ENCODE measurements at regions not wholly inside any gene's neighbourhood (a gene's known extent, or its start where the extent isn't known, plus 50 kb on each side); places are given as distances from the start of the nearest gene placed in this dataset.
"Not testable (repeated sequence)": the region's sequence is repeated elsewhere in the genome, so short reads cannot be mapped to it uniquely, and the experiment has no call there.

DNA sequence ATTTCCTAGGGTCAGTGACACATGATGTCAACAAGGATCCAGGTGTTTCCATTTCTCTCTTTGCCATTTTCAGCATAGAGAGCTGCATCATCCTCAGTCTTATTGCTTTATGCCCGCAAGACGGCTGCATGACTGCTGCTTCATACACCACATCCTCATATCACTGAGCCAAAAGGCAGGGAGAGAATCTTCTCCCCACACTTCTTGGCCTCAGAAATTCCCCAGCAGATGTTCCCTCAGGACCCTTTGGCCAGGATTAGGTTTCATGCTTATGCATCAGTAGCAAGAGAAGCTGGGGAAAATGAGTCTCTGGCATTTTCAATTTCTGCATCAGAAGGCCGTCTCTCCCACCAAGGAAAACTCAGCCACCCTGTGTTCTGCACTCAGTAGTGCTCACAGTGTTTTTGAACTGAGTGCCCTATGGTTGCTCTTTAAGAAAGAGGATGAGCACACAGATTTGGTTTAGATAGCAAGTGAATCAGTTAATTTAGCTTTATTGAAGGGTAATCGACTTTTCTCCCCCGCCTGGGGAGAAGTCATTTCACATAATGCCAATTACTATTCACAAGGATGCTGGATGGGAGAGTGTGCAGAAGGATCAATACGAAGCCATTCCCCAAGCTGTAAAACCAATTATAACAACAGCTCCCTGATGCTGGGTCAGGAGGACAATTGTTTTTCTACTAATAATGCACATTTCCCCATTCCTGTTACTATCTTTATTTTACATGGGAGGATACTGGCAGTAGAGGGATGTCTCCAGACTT is 360.2 kb downstream of the HHIPL2 start:
- H3F3A ChIP-seq (ENCODE audit: insufficient read depth, low read depth) = no peaks in the 10 kb centered on the region
- no peaks in the 10 kb centered on the region for H3K79me2 ChIP-seq (ENCODE audit: low read depth)
- H3K4me2 ChIP-seq = no peak overlapping the region
- no TSS peak for BruUV-seq (replicated peaks)
- no peaks in the 10 kb centered on the region for H3K4me1 ChIP-seq (replicated peaks; ENCODE audit: insufficient read depth)
- no peak overlapping the region for H3K27ac ChIP-seq
- no peak overlapping the region for H3K4me3 ChIP-seq
- CTCF ChIA-PET = no interaction called here
- H3K36me3 ChIP-seq (ENCODE audit: low read depth) = no peaks in the 10 kb centered on the region
- H4K20me1 ChIP-seq (ENCODE audit: insufficient read depth) = no peaks in the 10 kb centered on the region
- TF ChIP-seq, protein P1, sequence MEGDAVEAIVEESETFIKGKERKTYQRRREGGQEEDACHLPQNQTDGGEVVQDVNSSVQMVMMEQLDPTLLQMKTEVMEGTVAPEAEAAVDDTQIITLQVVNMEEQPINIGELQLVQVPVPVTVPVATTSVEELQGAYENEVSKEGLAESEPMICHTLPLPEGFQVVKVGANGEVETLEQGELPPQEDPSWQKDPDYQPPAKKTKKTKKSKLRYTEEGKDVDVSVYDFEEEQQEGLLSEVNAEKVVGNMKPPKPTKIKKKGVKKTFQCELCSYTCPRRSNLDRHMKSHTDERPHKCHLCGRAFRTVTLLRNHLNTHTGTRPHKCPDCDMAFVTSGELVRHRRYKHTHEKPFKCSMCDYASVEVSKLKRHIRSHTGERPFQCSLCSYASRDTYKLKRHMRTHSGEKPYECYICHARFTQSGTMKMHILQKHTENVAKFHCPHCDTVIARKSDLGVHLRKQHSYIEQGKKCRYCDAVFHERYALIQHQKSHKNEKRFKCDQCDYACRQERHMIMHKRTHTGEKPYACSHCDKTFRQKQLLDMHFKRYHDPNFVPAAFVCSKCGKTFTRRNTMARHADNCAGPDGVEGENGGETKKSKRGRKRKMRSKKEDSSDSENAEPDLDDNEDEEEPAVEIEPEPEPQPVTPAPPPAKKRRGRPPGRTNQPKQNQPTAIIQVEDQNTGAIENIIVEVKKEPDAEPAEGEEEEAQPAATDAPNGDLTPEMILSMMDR (conservative IDR thresholded peaks at IDR 0.05) = no peak
- no peak for TF ChIP-seq EZH2 (IDR thresholded peaks at IDR 0.05; ENCODE audit: low read depth)
- intact Hi-C loops (cut with micrococcal nuclease; ENCODE audit: unreplicated experiment) = no loop called here
- POLR2A ChIA-PET (ENCODE audit: unreplicated experiment) = no interaction called here
- H2AFZ ChIP-seq = no peak overlapping the region
- no peaks in the 10 kb centered on the region for H3K9me2 ChIP-seq (ENCODE audit: insufficient read depth)
- no peaks in the 10 kb centered on the region for H3K27me3 ChIP-seq (ENCODE audit: insufficient read depth, low read depth)
- H3K9me3 ChIP-seq (ENCODE audit: insufficient read depth, low read depth) = no peaks in the 10 kb centered on the region
- DNase-seq = no peak

- no peak for DNase-seq
- BruUV-seq (replicated peaks) = no TSS peak
- Histone ChIP-seq H3K27me3 (ENCODE audit: insufficient read depth, low read depth) (no peaks in the 10 kb centered on the region), H3K4me2 (no peak overlapping the region), H3F3A (ENCODE audit: insufficient read depth, low read depth) (no peaks in the 10 kb centered on the region), H3K79me2 (ENCODE audit: low read depth) (no peaks in the 10 kb centered on the region), H3K27ac (no peak overlapping the region), H2AFZ (no peak overlapping the region), H4K20me1 (ENCODE audit: insufficient read depth) (no peaks in the 10 kb centered on the region), H3K9me3 (ENCODE audit: insufficient read depth, low read depth) (no peaks in the 10 kb centered on the region), H3K9me2 (ENCODE audit: insufficient read depth) (no peaks in the 10 kb centered on the region), H3K4me3 (no peak overlapping the region), H3K36me3 (ENCODE audit: low read depth) (no peaks in the 10 kb centered on the region), H3K4me1 (replicated peaks; ENCODE audit: insufficient read depth) (no peaks in the 10 kb centered on the region)
- ChIA-PET CTCF (no interaction called here), POLR2A (ENCODE audit: unreplicated experiment) (no interaction called here)
- intact Hi-C loops (cut with micrococcal nuclease; ENCODE audit: unreplicated experiment) = no loop called here
- TF ChIP-seq, protein P1 (conservative IDR thresholded peaks at IDR 0.05) = no peak
- TF ChIP-seq EZH2 (IDR thresholded peaks at IDR 0.05; ENCODE audit: low read depth) = no peak
These were observed 365.3 kb downstream of the HHIPL2 start for GRCh38 chr1:222182641-222183040.

DNA sequence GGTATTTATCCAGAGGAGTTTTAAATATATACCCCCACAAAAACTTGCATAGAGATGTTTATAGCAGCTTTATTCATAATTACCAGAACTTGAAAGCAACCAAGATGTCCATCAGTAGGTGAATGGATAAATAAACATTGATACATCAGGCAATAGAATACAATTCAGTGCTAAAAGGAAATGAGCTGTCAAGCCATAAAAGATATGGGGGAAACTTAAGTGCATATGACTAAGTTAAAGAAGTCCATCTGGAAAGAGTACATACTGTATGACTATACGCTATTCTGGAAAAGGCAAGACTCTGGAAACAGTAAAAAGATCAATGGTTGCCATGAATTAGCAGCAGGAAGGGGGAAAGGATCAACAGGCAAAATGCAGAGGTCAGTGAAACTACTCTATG is 366.7 kb downstream of the HHIPL2 start:
- Histone ChIP-seq H3K4me1 (replicated peaks; ENCODE audit: insufficient read depth) (no peaks in the 10 kb centered on the region), H3K79me2 (ENCODE audit: low read depth) (no peaks in the 10 kb centered on the region), H3K27me3 (ENCODE audit: insufficient read depth, low read depth) (no peaks in the 10 kb centered on the region), H3K36me3 (ENCODE audit: low read depth) (no peaks in the 10 kb centered on the region), H3F3A (ENCODE audit: insufficient read depth, low read depth) (no peaks in the 10 kb centered on the region), H3K9me2 (ENCODE audit: insufficient read depth) (no peaks in the 10 kb centered on the region), H3K27ac (no peak overlapping the region), H3K9me3 (ENCODE audit: insufficient read depth, low read depth) (no peaks in the 10 kb centered on the region), H2AFZ (no peak overlapping the region), H3K4me2 (no peak overlapping the region), H4K20me1 (ENCODE audit: insufficient read depth) (no peaks in the 10 kb centered on the region), H3K4me3 (no peak overlapping the region)
- ChIA-PET POLR2A (ENCODE audit: unreplicated experiment) (no interaction called here), CTCF (no interaction called here)
- intact Hi-C loops (cut with micrococcal nuclease; ENCODE audit: unreplicated experiment) = no loop called here
- DNase-seq = no peak
- no TSS peak for BruUV-seq (replicated peaks)
- no peak for TF ChIP-seq EZH2 (IDR thresholded peaks at IDR 0.05; ENCODE audit: low read depth)
- TF ChIP-seq, protein P1 (conservative IDR thresholded peaks at IDR 0.05) = no peak

GRCh38 chr1:222177496-222177895 is 370.4 kb downstream of the HHIPL2 start:
- H3K27ac ChIP-seq; H3K9me3 ChIP-seq (ENCODE audit: insufficient read depth, low read depth); H3K4me2 ChIP-seq; H3K4me3 ChIP-seq; CTCF ChIA-PET; H3K36me3 ChIP-seq (ENCODE audit: low read depth); H4K20me1 ChIP-seq (ENCODE audit: insufficient read depth); H3F3A ChIP-seq (ENCODE audit: insufficient read depth, low read depth); DNase-seq; POLR2A ChIA-PET (ENCODE audit: unreplicated experiment); H3K4me1 ChIP-seq (replicated peaks; ENCODE audit: insufficient read depth); H3K9me2 ChIP-seq (ENCODE audit: insufficient read depth); BruUV-seq (replicated peaks); H3K27me3 ChIP-seq (ENCODE audit: insufficient read depth, low read depth); H2AFZ ChIP-seq; H3K79me2 ChIP-seq (ENCODE audit: low read depth): not testable (repeated sequence)
- intact Hi-C loops (cut with micrococcal nuclease; ENCODE audit: unreplicated experiment) = loop anchor here (10.0 kb wide), 1 partner anchor 107 kb away; no protein-coding TSS in a partner anchor

Data from PC-9 (cell line).